ENCODE measurements at regions not wholly inside any gene's neighbourhood (a gene's known extent, or its start where the extent isn't known, plus 50 kb on each side); places are given as distances from the start of the nearest gene placed in this dataset.

- no peak overlapping the region for H3K27ac Mint-ChIP-seq
- no peak for ATAC-seq (replicated peaks)
- peaks cover 14% of the 10 kb centered on the region for H3K27me3 Mint-ChIP-seq
- H3K4me1 Mint-ChIP-seq: no peaks in the 10 kb centered on the region
- no peaks in the 10 kb centered on the region for H3K9me3 Mint-ChIP-seq
- H3K4me3 Mint-ChIP-seq: no peak overlapping the region
- no peaks in the 10 kb centered on the region for H3K36me3 Mint-ChIP-seq (ENCODE audit: low read depth)
These were observed 265.0 kb downstream of the XXYLT1 start for GRCh38 chr3:195005759-195006510.

DNA sequence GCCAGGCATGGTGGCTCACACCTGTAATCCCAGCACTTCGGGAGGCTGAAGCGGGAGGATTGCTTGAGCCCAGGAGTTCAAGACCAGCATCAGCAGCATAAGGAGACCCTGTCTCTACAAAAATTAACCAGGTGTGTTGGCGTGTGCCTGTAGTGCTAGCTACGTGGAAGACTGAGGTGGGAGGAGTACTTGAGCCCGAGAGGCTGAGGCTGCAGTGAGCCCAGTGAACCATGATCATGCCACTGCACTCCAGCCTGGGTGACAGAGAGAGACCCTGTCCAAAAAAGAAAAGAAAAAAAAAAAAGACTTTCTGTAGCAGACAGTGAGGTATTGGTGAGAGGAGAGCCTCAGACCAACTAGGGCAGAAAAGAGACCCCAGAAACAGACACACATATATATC is 263.8 kb downstream of the XXYLT1 start:
- H3K36me3 Mint-ChIP-seq (ENCODE audit: low read depth): no peaks in the 10 kb centered on the region
- H3K9me3 Mint-ChIP-seq: no peaks in the 10 kb centered on the region
- no peak for ATAC-seq (replicated peaks)
- no peaks in the 10 kb centered on the region for H3K4me1 Mint-ChIP-seq
- no peak overlapping the region for H3K4me3 Mint-ChIP-seq
- H3K27ac Mint-ChIP-seq: no peak overlapping the region
- H3K27me3 Mint-ChIP-seq: peaks cover 17% of the 10 kb centered on the region

- Mint-ChIP-seq H3K36me3 (ENCODE audit: low read depth) (no peaks in the 10 kb centered on the region), H3K9me3 (no peaks in the 10 kb centered on the region), H3K27ac (no peak overlapping the region), H3K4me1 (no peaks in the 10 kb centered on the region), H3K27me3 (peaks cover 17% of the 10 kb centered on the region), H3K4me3 (no peak overlapping the region)
- ATAC-seq (replicated peaks): no peak
These were observed 263.2 kb downstream of the XXYLT1 start for GRCh38 chr3:195007766-195008165.

GRCh38 chr3:195008816-195009215 is 262.1 kb downstream of the XXYLT1 start:
- no peaks in the 10 kb centered on the region for H3K9me3 Mint-ChIP-seq
- no peaks in the 10 kb centered on the region for H3K4me1 Mint-ChIP-seq
- H3K27me3 Mint-ChIP-seq: peaks cover 15% of the 10 kb centered on the region
- no peak for ATAC-seq (replicated peaks)
- no peak overlapping the region for H3K4me3 Mint-ChIP-seq
- no peak overlapping the region for H3K27ac Mint-ChIP-seq
- no peaks in the 10 kb centered on the region for H3K36me3 Mint-ChIP-seq (ENCODE audit: low read depth)

GRCh38 chr3:195009616-195010015 is 261.3 kb downstream of the XXYLT1 start:
- Mint-ChIP-seq H3K4me1 (no peaks in the 10 kb centered on the region), H3K36me3 (ENCODE audit: low read depth) (no peaks in the 10 kb centered on the region), H3K4me3 (no peak overlapping the region), H3K27me3 (peaks cover 12% of the 10 kb centered on the region), H3K27ac (no peak overlapping the region), H3K9me3 (no peaks in the 10 kb centered on the region)
- no peak for ATAC-seq (replicated peaks)

DNA sequence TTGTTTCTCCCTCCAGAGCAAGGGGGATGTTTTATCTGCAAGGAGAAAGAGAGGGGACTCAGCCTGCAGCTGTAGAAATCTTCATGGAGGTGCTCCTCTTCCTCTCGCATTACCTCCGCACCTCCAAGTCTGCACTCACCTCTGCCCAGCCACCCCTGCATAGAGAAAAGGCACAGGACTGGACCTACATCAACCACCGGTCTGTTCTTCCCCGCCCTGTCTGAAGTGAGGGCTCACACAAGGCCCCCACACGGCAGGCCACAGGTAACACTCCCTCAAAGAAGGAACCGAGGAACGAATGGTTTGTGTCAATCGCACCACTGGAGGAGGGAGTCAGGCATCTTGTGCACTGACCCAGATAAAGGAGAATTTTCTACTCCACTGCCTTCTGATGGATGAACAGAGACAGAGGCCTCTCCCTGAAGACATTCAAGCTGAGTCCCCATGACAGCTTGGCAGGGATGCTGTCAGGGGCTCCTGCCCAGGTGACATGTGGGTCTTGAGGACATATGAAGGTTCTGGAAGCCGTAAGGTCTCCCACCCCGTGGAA is 260.3 kb downstream of the XXYLT1 start:
- Mint-ChIP-seq H3K27me3 (peaks cover 12% of the 10 kb centered on the region), H3K4me1 (peaks cover 4% of the 10 kb centered on the region), H3K4me3 (no peak overlapping the region), H3K27ac (no peak overlapping the region), H3K36me3 (ENCODE audit: low read depth) (no peaks in the 10 kb centered on the region), H3K9me3 (no peaks in the 10 kb centered on the region)
- no peak for ATAC-seq (replicated peaks)

DNA sequence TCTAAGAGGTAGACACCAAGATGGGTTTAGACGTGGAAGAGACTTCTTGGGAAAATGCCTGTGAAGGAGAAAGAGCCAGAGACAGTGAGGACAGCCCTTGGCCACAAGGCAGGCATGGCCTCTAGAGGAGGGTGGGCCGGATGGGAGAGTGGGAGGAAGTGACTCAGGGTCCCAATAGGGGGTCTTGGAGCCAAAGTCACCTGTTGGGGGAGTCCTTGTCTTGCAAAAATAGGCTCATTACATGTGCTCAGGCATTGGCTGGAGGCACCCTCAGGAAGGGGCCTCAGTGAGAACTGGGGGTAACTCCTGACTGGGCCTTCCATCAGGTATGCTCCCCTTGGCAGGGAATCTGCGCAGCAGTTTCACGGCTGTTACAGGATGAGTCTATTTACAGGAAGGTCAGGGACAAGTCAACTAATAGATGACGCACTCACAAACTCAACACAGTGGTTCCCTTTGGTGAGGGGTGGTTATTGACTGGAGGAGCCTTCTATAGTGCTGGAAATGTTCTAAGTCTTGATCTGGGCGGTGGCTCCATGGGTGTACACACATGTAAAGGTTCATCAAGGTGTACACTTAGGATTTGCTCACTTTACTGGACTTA is 259.6 kb downstream of the XXYLT1 start:
- H3K4me1 Mint-ChIP-seq: peaks cover 4% of the 10 kb centered on the region
- H3K27ac Mint-ChIP-seq: no peak overlapping the region
- ATAC-seq (replicated peaks): no peak
- H3K9me3 Mint-ChIP-seq: no peaks in the 10 kb centered on the region
- peaks cover 11% of the 10 kb centered on the region for H3K27me3 Mint-ChIP-seq
- H3K4me3 Mint-ChIP-seq: no peak overlapping the region
- H3K36me3 Mint-ChIP-seq (ENCODE audit: low read depth): no peaks in the 10 kb centered on the region

DNA sequence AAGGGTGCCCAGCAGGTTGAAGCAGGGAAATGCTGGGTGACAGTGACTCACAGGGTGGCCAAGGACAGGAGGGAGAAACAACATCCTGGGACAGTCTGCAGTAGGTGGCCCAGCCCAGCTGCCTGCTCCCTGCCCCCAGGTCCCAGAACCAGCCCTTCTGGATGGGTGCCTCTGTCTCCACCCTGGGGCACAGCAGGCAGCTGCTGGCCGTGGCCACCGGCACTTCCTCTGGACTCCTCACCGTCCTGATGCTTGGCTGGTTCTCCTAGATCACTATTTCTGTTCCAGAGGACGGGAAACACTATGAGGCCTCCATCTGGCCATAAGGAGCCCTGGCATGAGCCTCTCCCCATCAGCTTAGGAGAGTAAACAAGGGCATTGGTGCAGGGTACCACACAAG is 258.9 kb downstream of the XXYLT1 start:
- no peak for ATAC-seq (replicated peaks)
- H3K4me3 Mint-ChIP-seq: no peak overlapping the region
- no peaks in the 10 kb centered on the region for H3K36me3 Mint-ChIP-seq (ENCODE audit: low read depth)
- H3K9me3 Mint-ChIP-seq: no peaks in the 10 kb centered on the region
- H3K4me1 Mint-ChIP-seq: peaks cover 4% of the 10 kb centered on the region
- H3K27ac Mint-ChIP-seq: no peak overlapping the region
- H3K27me3 Mint-ChIP-seq: peaks cover 7% of the 10 kb centered on the region

DNA sequence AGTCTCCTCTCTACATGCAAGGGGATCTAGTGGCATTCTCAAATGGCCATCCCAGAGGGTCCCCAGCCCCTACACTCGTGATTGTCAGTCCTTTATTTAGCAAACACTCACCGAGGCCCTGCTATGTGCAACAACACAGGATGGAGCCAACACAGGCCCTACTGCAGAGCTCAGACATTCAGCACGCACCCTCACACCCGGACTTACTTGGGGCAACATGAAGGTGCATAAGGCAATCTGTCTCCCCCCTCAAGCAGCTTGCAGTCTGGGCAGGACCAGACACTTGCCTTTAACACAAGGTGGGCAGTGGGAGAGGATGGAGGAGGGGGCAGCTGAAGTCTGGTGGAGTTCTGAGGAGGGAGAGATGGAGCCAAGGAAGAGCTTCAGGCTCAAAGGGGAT is 258.4 kb downstream of the XXYLT1 start:
- Mint-ChIP-seq H3K9me3 (no peaks in the 10 kb centered on the region), H3K4me3 (no peak overlapping the region), H3K36me3 (ENCODE audit: low read depth) (no peaks in the 10 kb centered on the region), H3K27ac (no peak overlapping the region), H3K27me3 (peaks cover 3% of the 10 kb centered on the region), H3K4me1 (peaks cover 4% of the 10 kb centered on the region)
- ATAC-seq (replicated peaks): no peak

- no peaks in the 10 kb centered on the region for H3K9me3 Mint-ChIP-seq
- no peak overlapping the region for H3K27ac Mint-ChIP-seq
- no peaks in the 10 kb centered on the region for H3K36me3 Mint-ChIP-seq (ENCODE audit: low read depth)
- H3K4me3 Mint-ChIP-seq: no peak overlapping the region
- peaks cover 7% of the 10 kb centered on the region for H3K27me3 Mint-ChIP-seq
- H3K4me1 Mint-ChIP-seq: peaks cover 4% of the 10 kb centered on the region
- ATAC-seq (replicated peaks): no peak
These were observed 257.3 kb downstream of the XXYLT1 start for GRCh38 chr3:195013411-195014361.

DNA sequence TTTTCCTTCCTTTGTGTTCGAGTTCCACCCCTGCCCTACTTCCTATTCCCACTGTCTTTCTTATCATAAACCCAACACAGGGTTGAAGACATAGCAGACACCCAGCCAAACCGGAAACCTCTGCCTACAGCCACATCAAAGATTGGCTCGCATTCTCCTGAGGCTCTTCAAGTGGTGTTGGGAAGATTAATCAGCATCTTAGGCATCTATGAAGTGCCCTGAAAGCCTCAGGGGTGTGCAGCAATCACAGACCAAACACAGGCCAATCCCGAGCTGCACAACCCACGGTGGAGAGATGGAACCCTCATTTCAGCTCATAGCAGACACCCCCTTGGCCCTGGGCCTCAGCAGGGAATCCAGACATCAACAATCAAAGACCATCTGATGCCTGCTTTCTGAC is 255.9 kb downstream of the XXYLT1 start:
- ATAC-seq (replicated peaks): no peak
- H3K36me3 Mint-ChIP-seq (ENCODE audit: low read depth): no peaks in the 10 kb centered on the region
- H3K9me3 Mint-ChIP-seq: no peaks in the 10 kb centered on the region
- peak overlapping the region; percentile 33 for H3K27ac Mint-ChIP-seq
- peaks cover 4% of the 10 kb centered on the region for H3K4me1 Mint-ChIP-seq
- peaks cover 12% of the 10 kb centered on the region for H3K27me3 Mint-ChIP-seq
- H3K4me3 Mint-ChIP-seq: no peak overlapping the region

DNA sequence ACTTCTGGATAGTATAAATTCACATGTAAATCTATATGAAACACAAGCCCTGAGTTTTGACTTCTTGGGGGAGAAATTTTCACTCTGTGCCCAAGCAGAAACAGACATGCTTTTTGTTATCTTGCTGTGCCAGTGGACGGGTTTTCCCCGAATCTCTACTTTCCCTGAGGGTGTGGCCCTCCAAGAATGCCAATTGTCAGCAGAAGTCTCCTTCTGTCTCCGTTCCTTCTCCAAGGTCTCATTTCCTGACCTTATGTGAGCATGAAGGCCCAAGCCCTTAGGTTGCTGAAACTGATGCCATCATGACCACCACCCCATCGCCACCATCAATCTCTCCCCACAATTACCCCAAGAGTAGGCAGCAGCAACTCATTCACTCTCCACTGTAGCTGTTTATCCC is 253.8 kb downstream of the XXYLT1 start:
- Mint-ChIP-seq H3K4me1 (peaks cover 4% of the 10 kb centered on the region), H3K27me3 (peaks cover 22% of the 10 kb centered on the region), H3K9me3 (no peaks in the 10 kb centered on the region), H3K36me3 (ENCODE audit: low read depth) (no peaks in the 10 kb centered on the region), H3K27ac (no peak overlapping the region), H3K4me3 (no peak overlapping the region)
- ATAC-seq (replicated peaks): no peak
